GM12873 (cell line): ENCODE measurements at regions not wholly inside any gene's neighbourhood (a gene's known extent, or its start where the extent isn't known, plus 50 kb on each side); places are given as distances from the start of the nearest gene placed in this dataset.

Source experiments
- CTCF ChIP-seq: IDR thresholded peaks from 2 replicates; pipeline ENCODE4 v1.5.1; 2012; ENCODE audit warnings: low read depth, mild to moderate bottlenecking, moderate library complexity, low read length, control low read depth; ENCODE audit not compliant: insufficient read depth; ENCODE audit errors: missing control alignments

- no peak for TF ChIP-seq CTCF
Observed at GRCh38 chr4:18180892-18181291, 159.3 kb upstream of the LCORL start.

- TF ChIP-seq CTCF, result no peak
Observed at GRCh38 chr4:18180122-18180521, 158.6 kb upstream of the LCORL start.

- no peak for TF ChIP-seq CTCF
Observed at GRCh38 chr4:18171896-18172295, 150.3 kb upstream of the LCORL start.

DNA sequence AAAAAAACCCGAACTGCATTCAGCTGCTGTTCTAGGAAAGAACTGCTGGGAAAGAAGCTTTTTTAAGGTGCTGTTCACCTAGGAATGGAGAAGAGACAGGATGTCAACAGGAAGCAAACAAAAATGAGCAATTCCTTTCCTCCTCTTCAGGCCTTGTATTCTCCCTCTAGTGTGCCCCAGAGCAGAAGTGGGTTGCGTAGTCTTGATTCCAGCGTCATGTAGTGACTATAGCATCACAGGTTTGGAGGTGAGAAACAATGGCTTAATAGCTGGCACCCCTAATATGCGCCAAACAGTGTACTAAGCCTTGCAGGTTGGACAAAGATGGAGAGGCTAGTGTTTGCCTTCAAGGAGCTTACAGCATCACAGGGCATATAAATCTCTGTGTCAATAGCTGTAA lies 146.3 kb upstream of the LCORL start:
- TF ChIP-seq CTCF, result no peak

- TF ChIP-seq CTCF, result no peak
Observed at GRCh38 chr4:18166925-18167324, 145.4 kb upstream of the LCORL start.

DNA sequence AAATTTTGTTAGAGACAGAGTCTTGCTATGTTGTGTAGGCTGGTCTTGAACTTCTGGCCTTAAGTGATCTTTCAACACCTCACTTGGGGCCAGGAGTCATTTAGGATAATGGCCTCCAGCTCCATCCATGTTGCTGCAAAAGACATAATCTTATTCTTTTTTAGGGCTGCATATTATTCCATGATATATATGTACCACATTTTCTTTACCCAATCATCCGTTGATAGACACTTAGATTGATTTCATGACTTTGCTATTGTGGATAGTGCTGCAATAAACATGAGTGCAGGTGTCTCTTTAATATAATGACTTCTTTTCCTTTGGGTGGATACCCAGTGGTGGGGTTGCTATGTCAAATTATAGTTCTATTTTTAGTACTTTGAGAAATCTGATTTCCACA lies 140.9 kb upstream of the LCORL start:
- TF ChIP-seq CTCF, result no peak

DNA sequence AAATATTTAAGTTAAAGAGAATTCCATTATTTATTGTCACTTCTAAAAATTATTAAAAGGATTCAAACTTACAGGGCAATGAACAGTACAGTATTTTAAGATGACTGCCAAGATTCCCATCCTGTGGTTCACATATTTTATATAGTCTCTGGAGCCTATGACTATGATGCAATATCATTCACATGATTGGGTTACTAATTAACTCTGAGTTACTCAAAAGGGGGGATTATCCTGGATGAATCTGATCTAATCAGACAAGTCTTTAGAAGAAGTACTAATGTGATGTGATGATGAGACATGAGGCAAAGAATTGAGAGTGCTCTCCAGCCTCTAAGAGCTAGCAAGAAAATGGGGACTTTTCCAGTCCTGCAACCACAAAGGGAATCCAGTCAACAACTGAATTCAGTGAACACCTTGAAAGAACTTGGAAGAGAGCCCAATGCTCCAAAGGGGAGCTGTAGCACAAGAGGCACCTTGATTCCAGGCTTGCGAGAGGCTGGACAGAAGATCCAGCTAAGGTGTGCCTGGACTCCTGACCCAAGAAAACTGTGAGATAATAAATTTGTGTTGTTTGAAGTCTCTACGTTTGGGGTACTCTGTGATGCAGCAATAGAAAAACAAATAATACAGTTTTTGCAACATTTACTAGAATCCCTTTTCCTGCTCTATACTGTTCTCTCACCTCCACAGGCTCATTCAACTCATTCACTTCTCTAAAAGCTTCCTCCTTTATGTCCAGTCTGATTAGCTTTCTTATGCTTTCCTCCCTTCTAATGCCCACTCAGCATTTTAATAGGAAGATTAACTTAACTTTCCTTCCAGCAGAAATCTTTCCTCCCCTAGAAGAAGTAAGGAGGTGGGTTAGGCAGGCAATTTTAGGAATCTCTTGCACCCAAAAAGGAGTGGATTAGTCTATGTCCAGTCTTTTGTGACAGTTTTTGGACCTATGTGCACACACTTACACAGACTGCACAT lies 133.8 kb upstream of the LCORL start:
- TF ChIP-seq CTCF, result no peak
